GM18508 (cell line): ENCODE measurements at regions not wholly inside any gene's neighbourhood (a gene's known extent, or its start where the extent isn't known, plus 50 kb on each side); places are given as distances from the start of the nearest gene placed in this dataset.
A peak's percentile ranks its signal among the peaks of the same experiment; 100 is the strongest.
"Not testable (repeated sequence)": the region's sequence is repeated elsewhere in the genome, so short reads cannot be mapped to it uniquely, and the experiment has no call there.

Experiments used
- ATAC-seq: cut with Tn5 transposase; IDR thresholded peaks from one replicate; pipeline ENCODE4 v1.9.1; 2021; ENCODE audit warnings: moderate number of reproducible peaks; ENCODE audit not compliant: insufficient read depth, unreplicated experiment

DNA sequence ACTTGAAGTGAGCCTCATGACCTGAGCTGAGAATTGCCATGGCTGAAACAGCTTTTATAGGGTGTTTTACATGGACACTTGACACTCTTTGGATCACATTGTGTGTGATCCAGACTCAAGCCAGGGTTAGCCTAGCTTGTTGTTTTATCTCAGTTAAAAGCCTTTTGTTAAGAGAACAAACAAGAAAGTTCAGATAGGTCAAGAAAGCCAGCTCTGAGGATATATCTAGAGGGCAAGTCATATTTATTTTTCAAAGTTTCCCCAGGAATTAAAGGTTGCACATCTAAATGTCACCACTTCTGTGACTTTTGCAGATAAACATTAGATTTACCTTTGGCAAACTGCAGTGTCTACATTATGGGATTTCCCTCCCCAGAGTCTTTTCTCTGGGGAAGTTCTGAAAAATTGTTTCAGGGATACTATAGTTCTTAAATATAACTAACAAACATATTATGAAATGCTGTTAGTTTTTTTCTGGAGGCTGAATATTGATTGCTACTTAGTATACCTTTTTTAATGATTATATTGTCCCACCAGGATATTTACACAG, 134.5 kb downstream of the C9orf152 start:
- ATAC-seq = no peak

DNA sequence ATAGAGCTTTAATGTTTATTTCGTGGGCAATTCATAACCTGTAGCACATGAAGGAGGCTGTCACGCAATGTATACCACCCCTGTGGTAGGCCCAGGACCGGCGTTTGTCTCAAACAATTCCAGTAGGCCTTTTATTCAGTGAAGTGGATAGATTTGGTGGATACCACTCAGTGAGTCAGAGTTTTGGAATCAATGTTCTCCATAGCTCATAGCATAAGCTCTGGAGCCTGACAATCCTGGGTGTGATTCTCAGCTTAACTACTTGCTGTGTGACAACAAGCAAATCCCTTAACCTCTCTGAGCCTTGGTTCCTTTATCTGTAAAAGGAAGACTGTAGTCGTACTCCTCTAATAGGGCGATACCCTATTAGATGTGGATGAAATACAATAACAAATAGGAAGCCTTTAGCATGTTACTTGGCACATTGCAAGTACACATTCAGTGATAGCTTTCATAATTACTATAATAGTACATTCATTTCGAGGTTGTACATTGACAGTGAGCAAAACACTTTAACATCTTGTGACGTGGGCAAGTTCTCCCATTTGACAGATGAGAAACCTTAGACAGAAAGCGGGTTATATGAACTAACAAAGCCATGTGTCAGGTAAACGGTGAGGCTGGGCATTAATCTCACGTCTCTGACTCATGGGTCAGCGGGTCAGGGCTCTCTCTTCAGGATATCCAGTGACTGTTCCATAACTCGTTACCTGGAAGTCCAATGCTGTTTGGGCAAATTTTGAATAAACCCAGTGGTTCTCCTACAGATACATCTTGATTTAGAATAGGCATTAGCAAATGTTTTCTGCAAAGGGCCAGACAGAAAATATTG, 130.8 kb downstream of the C9orf152 start:
- ATAC-seq = no peak

DNA sequence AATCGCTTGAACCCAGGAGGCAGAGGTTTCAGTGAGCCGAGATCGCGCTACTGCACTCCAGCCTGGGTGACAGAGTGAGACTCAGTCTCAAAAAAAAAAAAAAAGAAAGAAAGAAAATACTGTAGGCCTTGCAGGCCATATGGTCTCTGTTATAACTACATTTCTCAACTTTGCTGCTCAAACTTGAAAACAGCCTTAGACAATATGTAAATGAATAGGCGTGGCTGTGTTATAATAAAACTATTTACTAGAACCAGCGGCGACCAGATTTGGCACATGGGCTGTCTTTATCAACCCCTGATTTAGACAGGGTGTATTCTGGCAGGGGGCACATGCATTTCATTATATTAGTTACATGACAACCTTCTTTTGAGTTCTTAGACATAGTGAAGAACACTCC, 130.0 kb downstream of the C9orf152 start:
- no peak for ATAC-seq

DNA sequence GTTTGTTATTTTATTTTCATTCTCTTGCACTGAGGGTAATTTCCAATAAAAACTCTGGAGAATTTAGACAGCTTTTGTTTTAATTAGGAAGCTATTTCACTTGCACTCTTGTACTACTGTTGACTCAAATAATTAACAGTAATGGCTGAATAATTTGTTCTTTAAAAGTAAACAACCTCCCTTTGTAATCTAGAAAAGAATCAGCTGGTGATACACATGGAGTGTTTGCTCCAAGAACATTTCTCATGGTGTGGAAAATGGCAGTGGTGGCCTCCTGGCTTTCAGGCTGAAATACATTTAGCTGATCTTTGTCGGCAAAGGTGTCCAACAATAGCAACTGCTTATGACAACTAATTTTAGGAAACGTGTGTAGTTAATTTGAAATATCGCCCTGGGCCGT, 129.4 kb downstream of the C9orf152 start:
- no peak for ATAC-seq

DNA sequence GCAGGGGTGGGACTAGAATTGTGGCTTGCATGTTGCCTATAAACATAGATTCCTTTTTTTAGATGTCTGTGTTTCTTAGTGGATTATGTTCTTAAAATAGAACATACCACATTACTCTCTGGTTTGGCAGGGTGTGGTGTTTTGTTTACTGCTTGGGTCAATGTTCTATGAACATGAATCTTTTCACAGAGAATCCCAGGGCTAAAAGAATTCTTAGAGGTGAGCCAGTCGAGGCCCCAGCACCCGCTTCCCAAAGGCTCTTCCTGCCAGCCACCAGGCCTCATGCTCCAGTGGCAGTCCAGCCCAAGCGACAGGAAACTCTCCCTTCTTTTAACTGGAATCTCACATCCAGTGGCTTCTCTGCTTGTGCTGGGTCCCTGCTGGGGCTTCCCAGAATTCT, 126.6 kb downstream of the C9orf152 start:
- no peak for ATAC-seq

DNA sequence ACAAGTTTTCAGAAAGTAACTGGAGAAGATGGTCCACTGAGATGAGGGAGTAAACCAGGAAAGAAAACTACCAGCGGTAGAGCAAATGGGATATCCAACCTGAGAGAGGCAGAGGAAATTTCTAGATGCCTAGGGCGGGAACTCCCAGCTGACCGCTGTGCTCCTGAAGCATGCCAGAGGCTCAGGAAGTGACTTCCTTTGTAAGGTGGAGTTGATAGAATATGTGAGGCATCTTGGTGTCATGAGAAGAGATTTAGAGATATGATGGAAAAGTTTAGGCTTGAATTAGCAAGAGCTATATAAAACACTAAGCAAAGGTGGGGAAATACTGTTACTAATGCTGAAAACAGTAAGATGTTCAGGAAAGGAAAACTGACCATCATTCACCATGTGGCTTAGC, 124.1 kb downstream of the C9orf152 start:
- no peak for ATAC-seq

DNA sequence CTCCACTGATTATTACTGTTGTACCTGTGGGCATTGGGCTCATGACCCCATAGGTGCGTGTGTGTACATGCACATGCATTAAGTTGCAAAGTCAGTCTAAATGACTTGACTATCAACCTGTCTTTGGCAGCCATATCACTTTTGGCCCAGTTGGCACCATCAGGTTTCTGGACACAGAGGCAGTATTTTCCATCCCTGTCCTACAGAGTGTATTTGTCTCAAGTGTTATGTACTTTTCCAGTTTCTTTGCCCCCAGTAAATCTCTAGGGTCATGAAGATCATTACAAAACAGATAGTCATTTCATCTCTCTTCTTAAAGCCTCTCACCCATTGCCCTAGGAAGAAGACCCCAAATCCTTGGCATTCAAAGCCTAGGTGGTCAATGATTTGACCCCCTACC, 121.4 kb downstream of the C9orf152 start:
- ATAC-seq = no peak

DNA sequence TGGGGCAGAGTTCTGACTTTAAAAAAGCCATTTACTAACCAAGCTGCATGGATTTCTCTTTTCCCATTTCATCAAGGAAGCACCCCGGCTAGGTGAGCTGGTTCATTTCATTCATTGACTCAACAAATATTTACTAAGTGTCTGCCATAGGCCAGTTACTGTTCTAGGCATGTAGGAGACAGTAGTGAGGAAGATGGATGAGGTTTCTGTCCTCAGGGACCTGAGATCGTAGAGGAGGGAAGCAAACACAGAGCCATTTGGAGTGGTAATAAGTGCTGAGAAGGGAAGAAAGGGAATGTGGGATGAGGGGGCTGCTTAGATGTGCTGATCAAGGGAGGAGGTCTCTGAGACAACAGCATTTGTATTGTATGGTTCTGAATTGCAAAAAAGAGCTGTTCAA, 120.4 kb downstream of the C9orf152 start:
- no peak for ATAC-seq

DNA sequence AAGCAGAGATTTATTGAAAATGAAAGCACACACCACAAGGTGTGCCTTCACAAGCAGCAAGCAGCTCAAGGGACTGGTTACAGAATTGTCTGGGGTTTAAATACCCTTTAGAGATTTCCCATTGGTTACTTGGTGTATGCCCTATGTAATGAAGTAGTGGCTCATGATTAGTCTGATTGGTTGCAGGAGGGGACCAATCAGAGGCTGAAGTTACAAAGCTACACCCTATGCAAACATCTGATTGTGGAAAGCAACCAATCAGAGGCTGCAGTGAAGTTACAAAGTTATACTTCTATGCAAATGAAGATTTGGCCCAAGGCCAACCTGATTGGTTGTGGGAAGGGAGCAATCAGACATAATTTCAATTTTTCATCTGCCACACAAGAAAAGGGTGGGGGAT, 119.9 kb downstream of the C9orf152 start:
- ATAC-seq = no peak

DNA sequence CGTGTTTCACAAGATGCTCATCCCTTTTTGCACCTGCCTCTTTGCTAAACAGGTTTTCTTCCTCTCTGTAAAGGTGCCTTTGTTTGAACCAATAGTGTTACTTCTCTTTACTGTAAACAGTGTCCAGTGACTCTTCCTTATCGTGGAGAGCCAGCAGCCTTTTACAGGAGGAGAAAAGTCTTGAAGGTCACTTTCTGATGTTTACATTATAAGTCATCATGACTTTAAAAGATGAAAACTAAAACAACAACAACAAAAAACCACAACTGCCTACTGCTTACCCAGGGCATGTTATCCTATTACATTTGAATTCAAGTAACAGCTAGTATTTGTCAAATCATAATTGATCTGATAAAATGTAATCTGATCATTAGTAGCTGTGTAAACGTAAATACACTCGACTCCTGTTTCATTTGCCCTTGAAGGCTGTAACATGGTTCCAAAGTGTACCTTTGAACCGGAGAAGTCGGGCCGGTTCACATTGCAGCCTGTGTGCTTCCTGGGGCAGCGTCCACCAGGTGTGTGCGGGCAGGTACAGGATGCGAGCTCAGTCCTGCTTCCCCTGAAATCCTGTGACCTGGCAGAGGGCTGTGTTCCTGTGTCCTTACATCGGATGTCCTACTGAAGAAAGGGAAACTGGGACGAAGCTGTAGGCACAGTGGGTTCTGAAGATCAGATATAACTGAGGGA, 118.1 kb downstream of the C9orf152 start:
- no peak for ATAC-seq

DNA sequence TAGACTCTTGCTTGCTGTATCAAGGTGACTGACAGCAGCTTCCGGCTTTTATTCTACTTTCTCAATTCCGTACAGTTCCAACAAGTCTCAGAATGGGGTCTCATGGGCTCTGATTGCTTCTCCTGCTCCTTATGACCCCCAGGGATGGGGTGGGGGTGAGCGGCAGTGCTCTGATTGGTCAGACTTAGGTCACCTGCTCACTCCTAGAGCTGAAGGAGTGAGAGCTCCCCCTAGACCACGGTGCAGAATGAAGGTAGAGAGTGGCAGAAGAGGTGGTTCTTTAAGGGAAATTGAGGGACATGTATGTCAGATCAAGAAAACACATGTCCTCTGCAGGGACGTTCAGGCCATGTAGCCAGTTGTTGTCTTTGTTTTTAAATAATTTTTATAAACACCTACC, 115.2 kb downstream of the C9orf152 start:
- no peak for ATAC-seq

DNA sequence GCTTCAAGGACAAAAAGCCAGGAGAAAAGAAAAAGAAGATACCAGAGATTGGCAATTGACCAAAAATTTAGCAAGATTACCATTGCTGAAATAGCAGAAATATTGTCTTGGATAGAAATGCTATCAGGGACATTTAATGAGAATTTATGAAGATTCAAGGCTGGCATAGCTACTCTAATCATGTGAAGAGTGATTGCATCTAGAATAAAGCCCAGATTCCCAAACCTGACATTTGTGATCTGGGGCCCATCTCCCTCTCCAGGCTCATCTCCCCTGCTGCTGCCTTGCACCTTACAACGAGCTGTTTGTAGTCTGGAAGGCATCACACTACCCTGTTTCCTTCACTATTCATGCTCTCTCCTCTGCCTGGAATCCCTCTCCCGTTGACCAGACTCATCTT, 114.5 kb downstream of the C9orf152 start:
- no peak for ATAC-seq

DNA sequence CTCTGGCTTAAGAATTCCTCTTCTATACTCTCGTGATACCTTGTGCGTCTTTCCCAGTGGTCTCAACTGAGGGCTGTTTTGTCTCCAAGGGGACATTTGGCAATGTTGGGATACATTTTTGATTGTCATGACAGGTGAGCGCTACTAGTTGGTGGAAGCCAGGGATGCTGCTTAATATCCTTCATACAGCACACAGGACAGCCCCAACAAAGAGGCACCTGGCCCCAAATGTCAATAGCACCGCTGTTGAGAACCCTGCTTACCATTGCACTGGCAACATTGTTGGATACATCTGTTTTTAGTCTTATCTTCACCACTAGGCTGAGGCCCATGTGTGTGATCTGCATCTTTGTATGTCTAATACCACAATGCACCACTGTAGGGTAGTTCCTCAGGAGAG, 114.1 kb downstream of the C9orf152 start:
- ATAC-seq = no peak

DNA sequence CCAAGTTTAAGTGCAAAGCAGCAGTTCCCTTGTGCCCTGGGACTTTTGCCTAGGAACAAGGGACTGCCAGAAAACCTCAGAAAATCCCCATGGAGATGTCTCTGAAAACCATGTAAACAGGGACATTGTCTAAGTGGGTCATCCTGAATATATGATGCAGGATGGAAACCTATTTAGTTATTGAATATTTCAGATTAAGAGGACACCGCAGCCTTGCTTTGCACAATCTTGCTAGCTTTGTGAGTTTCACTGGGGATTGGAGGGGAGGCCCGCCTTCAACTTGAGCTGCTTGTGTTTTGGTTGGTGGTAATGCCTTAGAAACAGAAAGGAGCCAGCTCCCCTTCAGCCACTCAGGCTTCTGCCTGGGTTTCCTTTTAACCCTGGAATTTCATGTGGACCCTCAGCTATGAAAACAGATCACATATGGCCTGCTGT, 112.8 kb downstream of the C9orf152 start:
- no peak for ATAC-seq

DNA sequence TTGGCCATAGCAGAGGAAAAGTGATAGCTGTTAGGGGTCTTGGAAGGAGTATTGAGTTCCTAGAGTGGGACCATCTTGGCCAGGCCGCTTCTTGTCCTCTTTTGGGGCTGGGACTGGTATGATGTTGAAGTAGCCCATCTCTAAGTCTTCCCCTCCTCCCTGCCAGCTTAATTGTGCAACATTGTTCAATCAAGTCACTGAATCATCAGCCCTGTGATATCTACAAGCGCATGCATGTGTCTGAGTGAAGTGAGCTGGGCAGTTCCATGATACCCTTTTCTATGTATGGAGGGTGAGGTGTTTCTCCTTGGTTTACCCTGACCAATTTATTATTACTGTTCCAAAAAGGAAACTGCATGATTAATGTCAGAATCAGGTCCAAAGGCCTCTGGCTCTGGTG, 112.2 kb downstream of the C9orf152 start:
- ATAC-seq = no peak

DNA sequence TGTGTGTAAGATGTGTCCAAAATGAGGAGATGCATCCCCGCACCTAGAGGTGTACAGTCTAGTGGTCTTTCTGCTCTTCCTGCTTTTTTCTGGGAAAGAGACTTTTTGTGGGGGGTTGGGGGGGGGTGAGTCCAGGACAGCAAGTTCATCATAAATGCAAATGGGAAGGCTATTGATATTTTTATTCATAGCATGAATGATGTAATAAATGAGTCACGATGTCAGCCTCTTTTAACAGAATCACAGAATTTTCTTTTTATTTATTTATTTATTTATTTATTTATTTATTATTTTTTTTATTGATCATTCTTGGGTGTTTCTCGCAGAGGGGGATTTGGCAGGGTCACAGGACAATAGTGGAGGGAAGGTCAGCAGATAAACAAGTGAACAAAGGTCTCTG, 111.3 kb downstream of the C9orf152 start:
- not testable (repeated sequence) for ATAC-seq

DNA sequence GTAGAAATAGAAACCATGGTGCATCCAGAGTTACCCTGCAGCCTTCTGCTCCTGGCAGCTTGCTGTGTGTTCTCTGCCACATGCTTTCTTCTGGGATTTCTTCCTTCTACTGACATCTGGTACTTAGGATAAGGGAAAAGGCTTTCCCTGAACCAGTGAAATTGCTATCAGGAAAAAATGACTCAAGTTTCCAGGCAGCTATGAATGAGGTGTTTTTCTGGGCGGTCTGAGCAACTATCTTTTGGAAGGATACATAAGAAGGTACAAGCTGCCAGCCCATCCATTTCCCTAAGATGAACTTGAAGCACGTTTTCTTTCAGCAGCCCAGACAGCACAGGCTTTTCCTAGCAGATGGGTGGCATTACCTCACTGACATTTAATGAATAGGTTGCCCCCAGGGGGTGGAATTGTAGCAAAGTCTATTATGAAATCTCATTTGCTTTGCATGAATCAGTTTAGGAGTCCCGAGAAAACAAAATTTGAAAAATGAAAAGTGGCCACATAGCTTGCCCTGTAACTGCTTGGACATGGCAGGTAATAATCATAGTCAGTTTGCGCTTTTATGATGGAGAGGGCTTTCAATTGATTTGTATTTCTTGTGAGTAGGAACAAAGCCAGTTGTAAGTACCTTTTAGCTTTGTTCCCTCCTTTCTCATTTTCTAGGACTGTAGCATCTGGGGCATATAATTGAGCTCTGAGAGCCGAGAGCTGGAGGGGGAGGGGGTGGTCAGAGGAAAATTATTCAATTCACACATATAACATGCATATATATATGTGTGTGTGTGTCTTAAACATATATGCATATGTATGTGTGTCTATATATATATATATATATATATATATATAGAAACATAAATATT, 108.5 kb downstream of the C9orf152 start:
- ATAC-seq = no peak

DNA sequence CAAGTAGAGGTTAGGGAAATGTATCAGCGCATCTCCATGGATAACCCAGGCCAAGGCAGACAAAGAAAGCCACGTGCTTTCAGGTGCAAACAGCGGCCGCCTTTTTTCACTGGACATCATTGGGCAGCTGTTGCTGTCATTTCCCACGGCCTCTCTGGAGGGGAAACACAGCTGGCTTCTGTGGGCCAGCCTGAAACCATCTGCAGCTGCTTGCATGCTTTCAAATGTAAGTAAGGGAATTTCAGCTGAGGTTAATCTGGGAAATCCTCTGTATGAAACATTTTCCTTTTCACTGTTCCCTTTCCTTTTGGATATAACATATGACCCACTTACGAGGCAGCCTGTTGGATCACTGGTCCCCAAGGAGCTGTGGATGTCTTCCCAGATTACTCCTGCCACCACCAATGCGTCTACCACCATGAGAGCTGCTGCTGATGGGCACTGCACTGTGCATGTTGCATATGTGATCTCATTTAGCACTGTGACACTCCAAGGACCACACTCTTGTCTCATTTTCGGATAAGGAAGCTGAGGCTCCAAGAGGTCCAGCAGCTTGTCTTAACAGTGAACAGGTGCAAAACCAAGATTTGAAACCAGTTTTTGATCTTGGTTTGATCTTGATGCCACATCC, 106.3 kb downstream of the C9orf152 start:
- ATAC-seq = peak; percentile 67

DNA sequence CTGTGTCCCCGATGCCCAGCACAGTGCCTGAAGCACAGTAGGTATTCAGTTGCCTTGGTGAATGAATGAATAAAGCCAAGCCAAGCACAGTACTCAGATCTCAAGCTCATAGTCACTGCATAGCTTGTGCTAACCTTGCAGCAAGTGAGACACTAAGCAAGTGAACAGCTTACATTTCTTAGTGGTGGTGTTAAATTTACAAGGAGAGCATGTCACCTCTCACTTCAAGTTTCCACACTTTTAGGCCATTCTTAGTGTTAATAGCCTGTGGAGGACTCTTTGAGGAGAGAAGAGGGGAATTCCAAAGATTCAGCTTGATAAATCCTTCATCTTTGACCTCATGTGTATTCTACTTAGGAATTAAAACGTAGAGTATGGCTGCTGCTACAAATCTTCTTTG, 104.7 kb downstream of the C9orf152 start:
- ATAC-seq = no peak

DNA sequence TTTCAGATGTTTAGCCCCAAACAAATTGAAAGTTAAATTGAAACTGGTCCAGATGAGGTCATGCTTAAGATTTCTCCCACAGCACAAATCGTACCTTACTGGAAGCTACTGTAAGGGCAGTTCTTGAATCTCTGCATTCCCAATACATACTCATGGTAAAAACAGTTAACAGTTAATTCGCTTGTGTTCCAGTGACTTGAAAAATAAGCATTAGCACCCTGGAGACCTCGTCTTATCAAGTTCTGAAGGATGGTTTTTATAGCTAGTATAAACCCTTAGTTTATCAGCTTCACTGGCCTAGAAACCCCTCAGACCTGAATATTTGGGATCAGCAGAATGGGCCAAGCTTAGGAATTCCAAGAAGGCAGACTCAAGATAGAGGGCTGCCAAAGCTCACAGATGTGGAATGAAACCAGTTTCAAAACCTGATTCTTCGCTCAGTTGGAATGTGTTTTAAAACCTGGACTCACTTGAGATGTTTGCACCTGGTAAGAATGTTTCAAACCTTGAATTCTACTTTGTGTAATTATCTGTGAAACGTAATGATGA, 103.6 kb downstream of the C9orf152 start:
- no peak for ATAC-seq
